Astrocyte of the cerebellum (primary cell): ENCODE measurements at regions not wholly inside any gene's neighbourhood (a gene's known extent, or its start where the extent isn't known, plus 50 kb on each side); places are given as distances from the start of the nearest gene placed in this dataset.

Experiments used
- DNase-seq: peaks from one replicate; pipeline ENCODE4 v3.0.0-alpha.2; 2011; ENCODE audit warnings: low read depth
- H3K4me3 ChIP-seq: 2 replicates; pipeline ENCODE4 v1.5.1; 2011; ENCODE audit warnings: mild to moderate bottlenecking, low read depth, low read length, moderate library complexity
- CTCF ChIP-seq: IDR thresholded peaks from 2 replicates; pipeline ENCODE4 v1.5.1; 2012; ENCODE audit warnings: low read length, low read depth, moderate library complexity, mild to moderate bottlenecking; ENCODE audit errors: missing control alignments
- in situ Hi-C: cut with HindIII; loops from 2 replicates; pipeline ENCODE4 v1.10.0; 2017; ENCODE audit warnings: low sequenced_read_pairs

GRCh38 chr12:63416788-63417187, 251.5 kb downstream of the DPY19L2 start:
- in situ Hi-C loops, result no loop called here
- DNase-seq, result no peak
- no peak overlapping the region for H3K4me3 ChIP-seq
- no peak for TF ChIP-seq CTCF

- no peak for DNase-seq
- TF ChIP-seq CTCF, result no peak
- in situ Hi-C loops, result no loop called here
- H3K4me3 ChIP-seq, result no peak overlapping the region
Measured at GRCh38 chr12:63415357-63415756, 252.9 kb downstream of the DPY19L2 start.

- no peak overlapping the region for H3K4me3 ChIP-seq
- DNase-seq, result no peak
- TF ChIP-seq CTCF, result no peak
- in situ Hi-C loops, result no loop called here
Measured at GRCh38 chr12:63410197-63410596, 258.1 kb downstream of the DPY19L2 start.

GRCh38 chr12:63406781-63407180, 255.8 kb upstream of the AVPR1A start:
- in situ Hi-C loops, result no loop called here
- no peak for TF ChIP-seq CTCF
- no peak overlapping the region for H3K4me3 ChIP-seq
- no peak for DNase-seq

GRCh38 chr12:63404611-63405010, 253.6 kb upstream of the AVPR1A start:
- no peak overlapping the region for H3K4me3 ChIP-seq
- in situ Hi-C loops, result no loop called here
- no peak for DNase-seq
- TF ChIP-seq CTCF, result no peak

GRCh38 chr12:63403256-63403655, 252.3 kb upstream of the AVPR1A start:
- H3K4me3 ChIP-seq, result no peak overlapping the region
- DNase-seq, result no peak
- in situ Hi-C loops, result no loop called here
- TF ChIP-seq CTCF, result no peak

- no peak for TF ChIP-seq CTCF
- in situ Hi-C loops, result no loop called here
- H3K4me3 ChIP-seq, result no peak overlapping the region
- DNase-seq, result no peak
Measured at GRCh38 chr12:63400718-63401117, 249.7 kb upstream of the AVPR1A start.
